PC-9 (cell line): ENCODE measurements at regions not wholly inside any gene's neighbourhood (a gene's known extent, or its start where the extent isn't known, plus 50 kb on each side); places are given as distances from the start of the nearest gene placed in this dataset.

Source experiments
- BruUV-seq: library from RNA; stranded (reverse); fragments of 400-500 nt; replicated peaks from 2 replicates; lab custom pipeline; 2021; lab: Mats Ljungman, UMichigan
- CTCF ChIA-PET: fragments of 300-600 bp; sonication (Branson Sonifier 250); formaldehyde crosslinking; loops from one replicate; lab custom pipeline; 2022; ENCODE audit warnings: antibody characterized with exemption; lab: Charles Lee
- POLR2A ChIA-PET: fragments of 300-600 bp; sonication (Branson Sonifier 250); formaldehyde crosslinking; loops from one replicate; lab custom pipeline; 2022; ENCODE audit warnings: antibody characterized with exemption; ENCODE audit not compliant: unreplicated experiment; lab: Charles Lee
- DNase-seq, 2 experiments: peaks; one replicate each; pipeline versions ENCODE4 v3.0.0 to v3.0.0-alpha.2; 2015 to 2022; ENCODE audit warnings: mixed read lengths in 1 of 2
- H2AFZ ChIP-seq: fragments of 200-600 bp; sonication (generic); 2 replicates; pipeline ENCODE4 v1.8.1; 2017; ENCODE audit warnings: antibody characterized with exemption
- H3F3A ChIP-seq: fragments of 200-600 bp; sonication (generic); 2 replicates; pipeline ENCODE4 v1.8.1; 2017; ENCODE audit warnings: antibody characterized with exemption, mild to moderate bottlenecking, low read depth; ENCODE audit not compliant: insufficient read depth
- H3K27ac ChIP-seq: fragments of 200-600 bp; sonication (generic); 2 replicates; pipeline ENCODE4 v1.6.1; 2016; ENCODE audit warnings: mixed run types
- H3K27me3 ChIP-seq: fragments of 200-600 bp; sonication (generic); 2 replicates; pipeline ENCODE4 v1.6.1; 2016; ENCODE audit warnings: low read depth, mixed run types; ENCODE audit not compliant: insufficient read depth
- H3K36me3 ChIP-seq: fragments of 200-600 bp; sonication (generic); 2 replicates; pipeline ENCODE4 v1.6.1; 2016; ENCODE audit warnings: low read depth, mixed run types
- H3K4me1 ChIP-seq: fragments of 200-600 bp; sonication (generic); replicated peaks from 2 replicates; pipeline ENCODE4 v1.6.1; 2016; ENCODE audit warnings: mixed run types; ENCODE audit not compliant: insufficient read depth
- H3K4me2 ChIP-seq: fragments of 200-600 bp; sonication (generic); 2 replicates; pipeline ENCODE4 v1.6.1; 2017; ENCODE audit warnings: mixed run types
- H3K4me3 ChIP-seq: fragments of 200-600 bp; sonication (generic); 2 replicates; pipeline ENCODE4 v1.6.1; 2016; ENCODE audit warnings: mixed run types
- H3K79me2 ChIP-seq: fragments of 200-600 bp; sonication (generic); 2 replicates; pipeline ENCODE4 v1.6.1; 2017; ENCODE audit warnings: low read depth, mixed run types
- H3K9me2 ChIP-seq: fragments of 200-600 bp; sonication (generic); 2 replicates; pipeline ENCODE4 v1.8.1; 2017; ENCODE audit warnings: mild to moderate bottlenecking; ENCODE audit not compliant: insufficient read depth
- H3K9me3 ChIP-seq: fragments of 200-600 bp; sonication (generic); 2 replicates; pipeline ENCODE4 v1.8.1; 2016; ENCODE audit warnings: low read depth; ENCODE audit not compliant: insufficient read depth
- H4K20me1 ChIP-seq: fragments of 200-600 bp; sonication (generic); 2 replicates; pipeline ENCODE4 v1.8.1; 2017; ENCODE audit not compliant: insufficient read depth
- EZH2 ChIP-seq: fragments of 200-600 bp; sonication (generic); IDR thresholded peaks from 2 replicates; pipeline ENCODE4 v1.8.0; 2017; ENCODE audit warnings: antibody characterized with exemption, low read depth
- intact Hi-C: fragments of 100-400 bp; cut with micrococcal nuclease; formaldehyde crosslinking; loops from one replicate; pipeline ENCODE4 v1.10.0; 2022; ENCODE audit not compliant: unreplicated experiment
- TF ChIP-seq, protein P1 (sequence below): fragments of 200-600 bp; sonication (generic); conservative IDR thresholded peaks from 2 replicates; pipeline ENCODE4 v1.6.1; 2017; ENCODE audit warnings: mixed run types, antibody characterized with exemption, mild to moderate bottlenecking, moderate library complexity

DNA sequence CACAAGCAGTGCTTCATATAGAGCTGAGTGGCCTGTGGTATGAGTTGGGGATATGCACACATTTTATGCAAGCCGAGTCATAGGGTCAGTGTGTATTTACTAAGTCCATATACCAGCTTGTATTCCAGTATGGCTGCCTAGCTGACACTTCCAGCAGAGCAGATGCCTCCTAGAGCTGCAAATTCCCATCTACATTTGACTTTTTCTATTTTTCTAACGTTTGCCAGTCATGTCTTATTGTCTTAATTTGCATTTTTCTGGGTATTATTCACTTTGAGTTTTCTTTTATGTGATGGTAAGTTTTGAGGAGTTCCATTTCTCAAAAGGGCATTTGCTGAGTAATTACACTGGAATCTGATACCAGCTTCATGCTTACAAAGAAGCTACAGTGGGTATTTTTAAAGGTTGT, 334.5 kb upstream of the CDH2 start:
- Histone ChIP-seq H3K36me3 (no peaks in the 10 kb centered on the region), H3K79me2 (no peaks in the 10 kb centered on the region), H3K27ac (no peak overlapping the region), H3K9me3 (no peaks in the 10 kb centered on the region), H3K4me3 (no peak overlapping the region), H3K27me3 (no peaks in the 10 kb centered on the region), H3F3A (no peaks in the 10 kb centered on the region), H3K4me1 (no peaks in the 10 kb centered on the region), H2AFZ (no peak overlapping the region), H3K4me2 (no peak overlapping the region), H3K9me2 (no peaks in the 10 kb centered on the region), H4K20me1 (no peaks in the 10 kb centered on the region)
- no TSS peak for BruUV-seq
- intact Hi-C loops: no loop called here
- no peak for DNase-seq
- POLR2A ChIA-PET: interaction anchor here (0.7 kb wide), 1 partner anchor 270 kb away, joined by 5 read pairs; no protein-coding TSS in a partner anchor
- no peak for TF ChIP-seq EZH2
- TF ChIP-seq, protein P1, sequence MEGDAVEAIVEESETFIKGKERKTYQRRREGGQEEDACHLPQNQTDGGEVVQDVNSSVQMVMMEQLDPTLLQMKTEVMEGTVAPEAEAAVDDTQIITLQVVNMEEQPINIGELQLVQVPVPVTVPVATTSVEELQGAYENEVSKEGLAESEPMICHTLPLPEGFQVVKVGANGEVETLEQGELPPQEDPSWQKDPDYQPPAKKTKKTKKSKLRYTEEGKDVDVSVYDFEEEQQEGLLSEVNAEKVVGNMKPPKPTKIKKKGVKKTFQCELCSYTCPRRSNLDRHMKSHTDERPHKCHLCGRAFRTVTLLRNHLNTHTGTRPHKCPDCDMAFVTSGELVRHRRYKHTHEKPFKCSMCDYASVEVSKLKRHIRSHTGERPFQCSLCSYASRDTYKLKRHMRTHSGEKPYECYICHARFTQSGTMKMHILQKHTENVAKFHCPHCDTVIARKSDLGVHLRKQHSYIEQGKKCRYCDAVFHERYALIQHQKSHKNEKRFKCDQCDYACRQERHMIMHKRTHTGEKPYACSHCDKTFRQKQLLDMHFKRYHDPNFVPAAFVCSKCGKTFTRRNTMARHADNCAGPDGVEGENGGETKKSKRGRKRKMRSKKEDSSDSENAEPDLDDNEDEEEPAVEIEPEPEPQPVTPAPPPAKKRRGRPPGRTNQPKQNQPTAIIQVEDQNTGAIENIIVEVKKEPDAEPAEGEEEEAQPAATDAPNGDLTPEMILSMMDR: no peak
- CTCF ChIA-PET: no interaction called here

DNA sequence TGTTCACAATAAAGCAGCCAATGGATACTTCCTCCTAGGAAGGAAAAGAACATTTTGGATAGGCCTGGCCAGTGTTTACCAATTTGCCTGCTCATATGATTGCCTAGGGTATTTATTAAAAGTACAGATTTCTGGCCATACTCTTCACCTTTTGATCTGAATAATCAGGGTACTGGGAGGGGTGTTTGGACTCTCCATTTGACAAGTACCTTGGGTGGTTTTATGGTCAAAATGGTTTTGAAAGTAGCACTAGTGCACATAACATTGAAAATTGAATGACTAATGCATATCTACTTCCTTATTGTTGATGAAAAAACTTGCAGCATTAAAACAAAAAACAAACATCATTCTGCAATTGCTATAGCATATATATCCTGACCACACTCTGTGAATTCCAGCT, 333.3 kb upstream of the CDH2 start:
- no peak overlapping the region for H3K4me3 ChIP-seq
- POLR2A ChIA-PET: no interaction called here
- BruUV-seq: no TSS peak
- CTCF ChIA-PET: no interaction called here
- H2AFZ ChIP-seq: no peak overlapping the region
- H4K20me1 ChIP-seq: no peaks in the 10 kb centered on the region
- H3K9me3 ChIP-seq: no peaks in the 10 kb centered on the region
- no peaks in the 10 kb centered on the region for H3F3A ChIP-seq
- H3K9me2 ChIP-seq: no peaks in the 10 kb centered on the region
- H3K79me2 ChIP-seq: no peaks in the 10 kb centered on the region
- intact Hi-C loops: no loop called here
- no peak overlapping the region for H3K4me2 ChIP-seq
- no peak for DNase-seq
- no peak overlapping the region for H3K27ac ChIP-seq
- TF ChIP-seq, protein P1: no peak
- TF ChIP-seq EZH2: no peak
- no peaks in the 10 kb centered on the region for H3K36me3 ChIP-seq
- no peaks in the 10 kb centered on the region for H3K4me1 ChIP-seq
- H3K27me3 ChIP-seq: no peaks in the 10 kb centered on the region

GRCh38 chr18:28504066-28504465, 327.1 kb upstream of the CDH2 start:
- Histone ChIP-seq H3K36me3 (no peaks in the 10 kb centered on the region), H3K4me3 (no peak overlapping the region), H3K4me2 (no peak overlapping the region), H3K27ac (no peak overlapping the region), H3K4me1 (no peaks in the 10 kb centered on the region), H3K9me3 (no peaks in the 10 kb centered on the region), H3K79me2 (no peaks in the 10 kb centered on the region), H4K20me1 (no peaks in the 10 kb centered on the region), H3K27me3 (no peaks in the 10 kb centered on the region), H3K9me2 (no peaks in the 10 kb centered on the region), H2AFZ (no peak overlapping the region), H3F3A (no peaks in the 10 kb centered on the region)
- BruUV-seq: no TSS peak
- no peak for DNase-seq
- TF ChIP-seq, protein P1: no peak
- no peak for TF ChIP-seq EZH2
- CTCF ChIA-PET: no interaction called here
- intact Hi-C loops: no loop called here
- POLR2A ChIA-PET: no interaction called here
